RWPE1 (cell line): ENCODE measurements at regions not wholly inside any gene's neighbourhood (a gene's known extent, or its start where the extent isn't known, plus 50 kb on each side); places are given as distances from the start of the nearest gene placed in this dataset.

Experiments
- CTCF ChIA-PET: fragments of 350-600 bp; sonication (Branson Sonifier 250); formaldehyde crosslinking; extraction: SDS; loops from one replicate; lab custom pipeline; 2021; lab: Yijun Ruan, JAX
- POLR2A ChIA-PET: fragments of 400-600 bp; formaldehyde crosslinking; extraction: SDS; loops from one replicate; lab custom pipeline; 2020; ENCODE audit warnings: antibody characterized with exemption; ENCODE audit not compliant: low non-redundant PET; lab: Yijun Ruan, JAX
- DNase-seq: peaks from one replicate; pipeline ENCODE4 v3.0.0; 2012; ENCODE audit warnings: low spot score
- H3K27ac ChIP-seq: fragments of 450-650 bp; 2 replicates; pipeline ENCODE4 v1.5.1; 2017
- CTCF ChIP-seq: fragments of 450-650 bp; conservative IDR thresholded peaks from 2 replicates; pipeline ENCODE4 v1.5.1; 2017; ENCODE audit warnings: low read depth, mild to moderate bottlenecking

- TF ChIP-seq CTCF, result no peak
- peak; percentile 13 for DNase-seq
- ChIA-PET POLR2A (no interaction called here), CTCF (interaction anchor here (0.9 kb wide), 1 partner anchor 9 kb away, joined by 5 read pairs; no protein-coding TSS in a partner anchor)
- no peak overlapping the region for H3K27ac ChIP-seq
These were observed 540.6 kb downstream of the QKI start for GRCh38 chr6:163955096-163955495.

- no peak for TF ChIP-seq CTCF
- POLR2A ChIA-PET, result no interaction called here
- DNase-seq, result no peak
- CTCF ChIA-PET, result no interaction called here
- no peak overlapping the region for H3K27ac ChIP-seq
These were observed 539.7 kb downstream of the QKI start for GRCh38 chr6:163954088-163954775.

DNA sequence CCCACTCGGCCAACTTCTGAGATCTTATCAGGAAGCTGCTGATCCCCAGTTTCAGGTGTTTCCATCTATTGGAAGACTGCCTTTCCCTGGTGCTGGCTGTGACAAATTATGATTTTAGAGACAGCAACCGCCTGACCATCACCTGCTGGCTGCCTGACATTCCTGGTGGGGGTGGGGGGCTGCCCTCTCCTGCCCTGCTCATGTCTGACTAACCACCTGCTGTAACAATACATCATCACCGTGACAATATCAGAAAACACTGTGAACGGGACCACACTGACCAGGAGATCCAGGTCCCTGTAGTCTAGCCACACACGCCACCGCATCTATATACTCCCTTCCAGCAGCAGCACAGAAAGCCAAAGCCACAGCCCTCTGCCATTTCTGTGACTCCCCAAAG is 537.5 kb downstream of the QKI start:
- TF ChIP-seq CTCF, result no peak
- ChIA-PET CTCF (no interaction called here), POLR2A (no interaction called here)
- DNase-seq, result no peak
- no peak overlapping the region for H3K27ac ChIP-seq

DNA sequence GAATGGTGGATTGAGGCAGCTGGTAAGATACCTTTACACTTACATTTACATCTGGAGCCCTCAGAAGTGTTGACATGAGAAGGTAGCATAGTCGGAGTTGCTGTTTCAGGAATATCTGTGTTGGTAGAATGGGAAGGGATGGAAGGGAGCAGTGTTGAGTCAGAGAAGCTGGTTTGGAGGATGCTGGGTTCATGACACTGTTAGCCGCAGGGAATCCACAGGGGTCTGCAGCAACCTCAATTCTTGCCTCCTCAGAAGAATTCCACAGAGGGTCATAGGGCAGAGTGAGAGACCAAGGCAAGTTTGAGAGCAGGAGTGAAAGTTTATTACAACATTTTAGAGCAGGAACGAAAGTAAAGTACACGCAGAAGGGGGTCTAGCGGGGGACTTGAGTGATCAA is 536.8 kb downstream of the QKI start:
- H3K27ac ChIP-seq, result no peak overlapping the region
- ChIA-PET POLR2A (no interaction called here), CTCF (no interaction called here)
- DNase-seq, result no peak
- TF ChIP-seq CTCF, result no peak

DNA sequence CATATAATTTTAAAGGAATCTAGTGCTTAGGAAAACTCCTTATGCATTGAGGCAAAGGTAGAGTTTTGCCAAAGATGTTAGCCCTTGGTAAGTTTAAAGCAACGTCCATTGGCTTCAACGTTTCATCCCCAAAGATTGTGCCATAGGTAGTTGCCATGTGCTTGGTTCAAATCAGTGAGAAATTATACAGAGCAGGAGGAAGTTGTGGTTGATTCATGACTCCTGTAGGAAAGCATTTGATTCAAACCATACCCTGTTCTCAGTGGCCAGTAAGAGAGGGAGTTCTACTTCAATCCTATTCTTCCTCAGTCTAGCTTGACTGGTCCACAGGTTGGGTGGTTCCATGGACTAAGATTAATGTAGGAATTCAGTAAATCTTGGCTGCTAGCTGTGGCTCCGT is 535.6 kb downstream of the QKI start:
- POLR2A ChIA-PET, result no interaction called here
- CTCF ChIA-PET, result no interaction called here
- DNase-seq, result no peak
- no peak overlapping the region for H3K27ac ChIP-seq
- no peak for TF ChIP-seq CTCF

DNA sequence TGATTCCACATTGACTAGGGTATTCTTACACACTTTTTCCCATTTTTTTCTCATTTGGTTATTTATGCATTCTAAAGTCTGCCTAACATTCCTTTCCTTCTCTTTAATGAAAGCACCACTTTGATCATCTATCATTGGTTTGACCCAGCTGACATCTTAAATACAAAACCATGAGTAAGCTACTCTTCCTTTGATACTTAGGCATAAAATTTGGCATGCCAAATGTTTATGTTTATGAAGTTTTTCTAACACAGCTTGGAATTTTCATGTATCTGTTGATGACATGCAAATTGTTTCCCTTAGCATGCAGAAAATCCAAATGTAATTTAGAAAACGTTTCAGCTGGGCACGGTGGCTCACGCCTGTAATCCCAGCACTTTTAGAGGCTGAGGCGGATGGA is 534.9 kb downstream of the QKI start:
- CTCF ChIA-PET, result no interaction called here
- POLR2A ChIA-PET, result no interaction called here
- DNase-seq, result no peak
- no peak for TF ChIP-seq CTCF
- no peak overlapping the region for H3K27ac ChIP-seq

- POLR2A ChIA-PET, result no interaction called here
- H3K27ac ChIP-seq, result no peak overlapping the region
- CTCF ChIA-PET, result interaction anchor here (0.5 kb wide), 1 partner anchor 725 kb away, joined by 5 read pairs; no protein-coding TSS in a partner anchor
- no peak for TF ChIP-seq CTCF
- DNase-seq, result no peak
These were observed 533.7 kb downstream of the QKI start for GRCh38 chr6:163948250-163948649.
